K562 (cell line): ENCODE measurements at regions not wholly inside any gene's neighbourhood (a gene's known extent, or its start where the extent isn't known, plus 50 kb on each side); places are given as distances from the start of the nearest gene placed in this dataset.

Experiments
- C11orf30 ChIP-seq: fragments of 450-650 bp; IDR thresholded peaks from 2 replicates; pipeline ENCODE4 v1.6.1; 2016; ENCODE audit warnings: low read depth, mild to moderate bottlenecking
- MAFG ChIP-seq: fragments of 450-650 bp; conservative IDR thresholded peaks from 2 replicates; pipeline ENCODE4 v1.6.1; 2016; ENCODE audit warnings: missing genetic modification characterization, missing compliant biosample characterization
- MYNN ChIP-seq, 2 experiments: sonication (generic); formaldehyde crosslinking in 1 of 2; IDR thresholded peaks; 2 replicates each; pipeline versions ENCODE4 v1.5.0 to v1.6.1; 2016 to 2020; ENCODE audit warnings: antibody characterized with exemption in 1 of 2, missing genetic modification reagents in 1 of 2
- NFE2 ChIP-seq: IDR thresholded peaks from 2 replicates; pipeline ENCODE4 v1.6.1; 2014; ENCODE audit warnings: antibody characterized with exemption, low read depth
- ZNF318 ChIP-seq, 2 experiments: fragments of 450-650 bp; IDR thresholded peaks; 2 replicates each; pipeline ENCODE4 v1.6.1; 2016; ENCODE audit warnings: mild to moderate bottlenecking in 2 of 2, borderline replicate concordance in 1 of 2, low read depth in 1 of 2, moderate library complexity in 1 of 2

DNA sequence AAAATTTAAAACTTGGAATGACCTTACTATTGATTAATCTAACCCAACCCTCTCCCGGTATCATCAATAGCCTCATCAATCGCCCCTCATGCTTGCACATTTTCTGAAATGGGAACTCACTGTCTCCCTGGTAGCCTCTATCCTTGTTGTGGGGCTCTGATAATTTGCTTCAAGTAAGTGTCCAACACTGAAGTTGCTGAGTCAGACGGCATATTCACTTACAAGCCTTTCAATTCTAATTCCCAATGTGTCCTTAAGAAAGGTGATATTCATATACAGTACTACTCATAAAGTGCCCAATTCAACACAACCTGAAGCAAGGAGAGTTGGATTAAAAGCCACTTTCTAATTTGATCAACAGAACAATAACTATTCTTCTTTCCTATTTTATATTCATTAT is 1146.1 kb upstream of the TMEM132C start (continued):
- no peak for TF ChIP-seq ZNF318 (IDR thresholded peaks at IDR 0.05; ENCODE audit: borderline replicate concordance in 1 of 2, low read depth in 1 of 2)
- TF ChIP-seq NFE2, result peak; percentile 55; the same call in 1 of the 2 replicates
- TF ChIP-seq MAFG (tag), result peak; percentile 84
- TF ChIP-seq C11orf30, result peak; percentile 88
- TF ChIP-seq MYNN (IDR thresholded peaks at IDR 0.05), result no peak
- no peak for TF ChIP-seq MYNN (CRISPR knock-in tag; IDR thresholded peaks at IDR 0.05)
- TF ChIP-seq, all 486 proteins: peak for 7
